Activated CD4-positive, alpha-beta T cell treated with anti-CD3 and anti-CD28 coated beads, Interleukin-2, amount 50 U/mL, for 48 hours (primary cell): ENCODE measurements at regions not wholly inside any gene's neighbourhood (a gene's known extent, or its start where the extent isn't known, plus 50 kb on each side); places are given as distances from the start of the nearest gene placed in this dataset.
"Not testable (repeated sequence)": the region's sequence is repeated elsewhere in the genome, so short reads cannot be mapped to it uniquely, and the experiment has no call there.

ENCODE experiments used
- DNase-seq, 2 experiments: peaks; one replicate each; pipeline ENCODE4 v3.0.0-alpha.2; 2020

GRCh38 chrX:13955975-13956374, 73.7 kb downstream of the GEMIN8 start:
- no peak for DNase-seq

- DNase-seq = no peak
Measured at GRCh38 chrX:13955095-13955647, 74.5 kb downstream of the GEMIN8 start.

- DNase-seq = no peak
Measured at GRCh38 chrX:13952581-13952980, 77.1 kb downstream of the GEMIN8 start.

- DNase-seq = not testable (repeated sequence)
Measured at GRCh38 chrX:13946223-13946622, 83.5 kb downstream of the GEMIN8 start.

GRCh38 chrX:13945787-13946186, 83.9 kb downstream of the GEMIN8 start:
- not testable (repeated sequence) for DNase-seq

GRCh38 chrX:13940671-13941070, 89.0 kb downstream of the GEMIN8 start:
- no peak for DNase-seq

- DNase-seq = no peak
Measured at GRCh38 chrX:13939741-13940597, 89.7 kb downstream of the GEMIN8 start.

GRCh38 chrX:13938829-13939530, 90.7 kb downstream of the GEMIN8 start:
- no peak for DNase-seq

- peak in 1 of 2 experiments; percentile 5 for DNase-seq
Measured at GRCh38 chrX:13938051-13938828, 91.5 kb downstream of the GEMIN8 start.

- no peak for DNase-seq
Measured at GRCh38 chrX:13937370-13938050, 92.2 kb downstream of the GEMIN8 start.

GRCh38 chrX:13936521-13937225, 93.0 kb downstream of the GEMIN8 start:
- no peak for DNase-seq

- no peak for DNase-seq
Measured at GRCh38 chrX:13934731-13935130, 95.0 kb downstream of the GEMIN8 start.

GRCh38 chrX:13933851-13934250, 95.8 kb downstream of the GEMIN8 start:
- DNase-seq = no peak

- DNase-seq = no peak
Measured at GRCh38 chrX:13933352-13933751, 96.3 kb downstream of the GEMIN8 start.

GRCh38 chrX:13932416-13932815, 97.3 kb downstream of the GEMIN8 start:
- DNase-seq = no peak

- no peak for DNase-seq
Measured at GRCh38 chrX:13927175-13927574, 102.5 kb downstream of the GEMIN8 start.

GRCh38 chrX:13923845-13924244, 105.8 kb downstream of the GEMIN8 start:
- DNase-seq = no peak

- no peak for DNase-seq
Measured at GRCh38 chrX:13923289-13923688, 106.4 kb upstream of the GPM6B start.

- no peak for DNase-seq
Measured at GRCh38 chrX:13917507-13917906, 100.6 kb upstream of the GPM6B start.

- DNase-seq = no peak
Measured at GRCh38 chrX:13911586-13911985, 94.7 kb upstream of the GPM6B start.

GRCh38 chrX:13906093-13906492, 89.2 kb upstream of the GPM6B start:
- DNase-seq = no peak

- no peak for DNase-seq
Measured at GRCh38 chrX:13903405-13903804, 86.5 kb upstream of the GPM6B start.
